ENCODE measurements at regions not wholly inside any gene's neighbourhood (a gene's known extent, or its start where the extent isn't known, plus 50 kb on each side); places are given as distances from the start of the nearest gene placed in this dataset.

DNA sequence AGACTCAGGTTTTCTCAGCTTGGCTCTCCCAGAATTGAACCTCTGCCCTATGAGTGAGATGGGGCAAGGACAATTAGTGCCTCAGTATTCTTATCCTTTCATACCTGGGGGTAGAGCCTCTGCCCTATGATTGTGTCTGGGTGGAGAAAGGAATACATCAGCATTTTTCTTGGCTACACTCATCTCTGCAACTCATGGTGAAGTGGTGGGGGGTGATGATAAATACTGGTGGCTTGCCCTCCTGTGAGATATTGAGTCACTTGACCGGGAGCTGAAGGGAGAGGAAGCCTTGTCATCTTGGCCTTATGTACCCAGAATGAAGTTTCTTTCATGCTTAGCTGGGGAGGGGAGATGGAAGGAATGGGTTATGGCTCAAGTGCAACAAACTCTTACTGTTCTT, 71.3 kb upstream of the ENOX2 start:
- DNase-seq: no peak

DNA sequence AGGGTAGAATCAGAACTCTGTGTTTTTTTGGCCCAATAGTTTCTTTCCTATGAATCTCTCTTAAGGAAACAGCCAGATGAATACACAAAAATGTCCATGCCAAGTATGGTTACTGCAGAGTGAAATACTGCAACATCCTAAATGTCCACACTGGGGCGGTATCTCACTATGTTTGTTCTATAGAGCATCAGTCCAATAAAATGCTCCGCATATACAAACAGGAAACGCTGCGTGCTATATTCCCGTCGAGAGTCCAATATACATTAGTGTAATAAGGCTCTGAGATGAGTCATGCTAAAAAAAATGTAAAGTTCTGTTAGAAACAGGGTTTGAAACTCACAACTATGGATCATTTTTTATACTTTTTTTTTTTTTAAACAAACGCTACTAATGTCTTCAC, 72.9 kb upstream of the ENOX2 start:
- peak; percentile 45 for DNase-seq

DNA sequence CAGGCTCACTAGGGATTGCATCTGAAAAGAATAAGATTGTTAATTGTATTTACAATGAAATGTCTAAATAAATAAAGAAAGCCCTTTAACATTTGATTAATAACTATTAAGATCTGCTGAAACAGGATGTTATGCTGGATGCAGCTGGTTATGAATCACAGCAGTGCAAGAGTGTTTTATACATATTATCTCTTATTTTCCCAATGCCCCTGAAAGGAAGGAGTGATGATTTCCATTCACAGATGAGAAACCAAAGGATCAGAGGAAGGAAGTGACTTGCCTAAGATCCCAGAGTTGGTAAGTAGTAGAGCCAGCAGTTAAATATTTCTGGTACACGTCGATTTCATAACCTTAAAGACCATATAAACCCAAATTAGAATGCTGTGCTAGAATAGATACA, 76.3 kb upstream of the ARHGAP36 start:
- no peak for DNase-seq

DNA sequence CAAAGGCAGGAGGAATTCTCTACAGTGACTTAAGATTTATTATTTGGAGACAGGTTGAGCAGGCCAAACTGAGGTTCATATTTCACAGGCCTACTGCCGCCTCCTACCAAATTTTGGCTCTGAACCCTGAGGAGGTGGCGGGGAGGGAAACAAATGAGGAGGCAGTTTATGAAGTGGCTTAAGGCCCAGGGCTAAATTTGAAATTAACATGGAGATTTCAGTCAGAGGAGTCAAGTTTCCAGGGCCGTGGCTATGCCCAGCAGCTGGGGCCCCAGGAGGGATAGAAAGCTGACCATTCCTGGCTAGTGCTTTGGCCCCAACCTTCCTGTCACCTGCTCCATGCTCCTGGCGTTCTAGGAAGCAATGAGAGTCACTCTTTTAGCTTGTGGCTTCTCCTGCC, 73.4 kb upstream of the ARHGAP36 start:
- DNase-seq: no peak

DNA sequence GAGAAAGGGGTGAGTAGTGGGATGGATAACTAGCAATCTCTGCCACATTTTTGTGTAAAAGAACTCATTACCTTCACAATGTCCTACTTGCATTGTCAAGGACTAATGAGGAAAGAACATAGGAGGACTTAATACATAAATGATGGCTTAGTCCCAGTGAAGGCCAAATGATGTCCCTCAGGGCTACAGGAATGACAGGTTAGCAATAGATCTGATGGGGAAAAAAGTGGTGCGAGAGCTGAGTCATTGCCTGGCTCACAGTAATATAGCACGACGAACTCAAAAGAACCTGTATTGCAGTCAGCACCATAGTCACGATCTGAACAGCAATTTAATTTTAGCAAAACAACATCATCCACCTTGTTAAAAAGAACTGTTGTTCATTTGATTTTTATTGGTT, 70.9 kb upstream of the ARHGAP36 start:
- DNase-seq: no peak

DNA sequence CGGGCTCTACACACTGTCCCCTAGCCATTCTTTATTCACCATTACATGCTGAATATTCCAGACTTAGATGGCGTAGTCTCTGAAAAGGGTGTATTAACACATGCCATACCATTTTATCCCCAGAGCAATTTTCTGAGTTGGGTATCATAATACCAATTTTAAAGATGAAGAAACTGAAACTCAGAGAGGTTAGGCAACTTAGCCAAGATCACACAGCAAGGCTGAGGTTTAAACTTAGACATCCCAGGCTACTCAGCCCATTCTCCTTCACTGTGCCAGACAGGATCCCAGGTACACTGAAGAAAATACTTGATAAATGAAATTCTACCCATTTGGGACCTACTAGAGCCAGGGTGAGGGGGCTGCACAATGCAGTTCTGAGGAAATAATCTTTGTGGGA, 67.4 kb upstream of the ARHGAP36 start:
- DNase-seq: no peak

DNA sequence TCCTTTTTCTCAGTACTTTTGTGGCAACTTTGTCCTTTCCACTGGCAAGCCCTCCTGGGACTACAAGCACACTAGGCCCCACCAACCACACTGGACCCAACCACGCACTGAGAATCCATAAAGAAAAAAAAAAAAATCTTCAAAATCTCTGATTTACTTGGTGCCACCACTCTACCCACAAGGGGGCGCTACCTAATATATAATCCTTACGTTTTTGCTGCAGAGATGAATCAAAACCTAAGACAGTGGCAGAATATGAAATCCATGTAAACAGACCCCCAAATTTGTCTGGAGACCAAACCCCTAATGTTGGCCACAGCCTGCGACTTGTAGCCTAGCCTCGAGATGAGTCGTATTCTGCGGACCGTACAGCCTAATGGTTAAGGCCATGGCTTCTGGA, 63.5 kb upstream of the ARHGAP36 start:
- no peak for DNase-seq

DNA sequence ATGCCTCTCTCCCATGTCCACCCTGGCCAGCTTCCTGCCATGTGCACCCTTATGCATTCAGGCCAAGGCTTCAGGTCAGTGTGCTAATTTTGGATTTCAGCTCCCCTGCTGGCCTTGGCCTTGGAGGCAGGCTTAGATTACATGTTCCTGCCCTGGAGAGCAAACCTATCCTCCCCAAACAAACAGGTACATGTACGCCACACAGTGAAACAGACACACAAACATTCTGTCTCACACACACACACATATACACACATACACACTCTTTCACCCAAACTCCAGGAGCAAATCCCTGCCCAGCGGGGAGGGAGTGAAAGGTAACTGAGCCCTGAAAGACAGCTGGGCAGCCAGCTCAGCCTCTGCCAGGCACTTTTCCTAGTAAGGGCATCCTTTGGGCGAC, 62.7 kb upstream of the ARHGAP36 start:
- no peak for DNase-seq

DNA sequence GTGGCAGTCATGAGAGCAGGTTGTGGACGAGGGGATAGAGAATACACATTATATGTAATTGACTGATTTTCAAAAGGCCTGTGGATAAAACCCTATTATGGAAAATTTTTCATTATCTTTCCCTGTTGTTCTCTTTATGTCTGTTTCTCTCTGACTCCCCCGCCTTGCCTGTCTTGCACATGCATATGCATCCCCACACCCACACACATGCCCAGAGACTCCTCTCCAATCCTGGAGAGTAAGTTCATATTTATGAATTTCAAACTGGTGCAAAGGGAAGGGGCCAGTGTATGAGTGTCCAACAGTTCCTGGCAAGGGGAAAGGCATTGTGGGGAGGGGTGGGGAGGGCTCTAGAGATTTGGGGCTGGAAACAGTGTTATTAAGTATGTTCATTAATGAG, 60.8 kb upstream of the ARHGAP36 start:
- DNase-seq: no peak

DNA sequence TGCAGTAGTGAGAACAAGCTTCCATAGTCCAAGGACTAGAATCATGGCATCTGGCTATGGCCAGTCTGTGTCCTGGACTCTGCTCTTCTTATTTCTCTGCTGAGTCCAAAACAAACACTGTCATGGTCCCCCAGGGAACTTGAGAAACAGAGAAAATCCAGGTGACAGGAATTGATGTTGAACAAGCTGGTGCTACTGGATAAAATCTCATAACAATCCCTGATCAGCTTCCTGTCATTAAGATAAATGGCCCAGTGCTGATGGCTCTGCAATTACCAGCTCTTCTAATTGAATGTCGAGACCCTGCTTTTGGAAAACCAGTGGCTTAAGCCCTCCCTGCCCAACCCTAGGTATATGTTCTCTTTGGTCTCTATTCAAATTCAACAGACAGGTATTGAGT, 58.8 kb upstream of the ARHGAP36 start:
- no peak for DNase-seq

All from MV-4-11 (cell line).